GM10266 (cell line): ENCODE measurements at regions not wholly inside any gene's neighbourhood (a gene's known extent, or its start where the extent isn't known, plus 50 kb on each side); places are given as distances from the start of the nearest gene placed in this dataset.

Source experiments
- DNase-seq: peaks from one replicate; pipeline ENCODE4 v3.0.0; 2012; ENCODE audit errors: extremely low spot score
- TF ChIP-seq, protein P1 (sequence below): IDR thresholded peaks from 2 replicates; pipeline ENCODE4 v1.5.1; 2012; ENCODE audit warnings: mild to moderate bottlenecking, low read depth; ENCODE audit not compliant: control insufficient read depth, insufficient read depth; ENCODE audit errors: missing control alignments

GRCh38 chr12:83471341-83471740 lies 784.6 kb downstream of the TMTC2 start:
- no peak for DNase-seq
- TF ChIP-seq, protein P1, sequence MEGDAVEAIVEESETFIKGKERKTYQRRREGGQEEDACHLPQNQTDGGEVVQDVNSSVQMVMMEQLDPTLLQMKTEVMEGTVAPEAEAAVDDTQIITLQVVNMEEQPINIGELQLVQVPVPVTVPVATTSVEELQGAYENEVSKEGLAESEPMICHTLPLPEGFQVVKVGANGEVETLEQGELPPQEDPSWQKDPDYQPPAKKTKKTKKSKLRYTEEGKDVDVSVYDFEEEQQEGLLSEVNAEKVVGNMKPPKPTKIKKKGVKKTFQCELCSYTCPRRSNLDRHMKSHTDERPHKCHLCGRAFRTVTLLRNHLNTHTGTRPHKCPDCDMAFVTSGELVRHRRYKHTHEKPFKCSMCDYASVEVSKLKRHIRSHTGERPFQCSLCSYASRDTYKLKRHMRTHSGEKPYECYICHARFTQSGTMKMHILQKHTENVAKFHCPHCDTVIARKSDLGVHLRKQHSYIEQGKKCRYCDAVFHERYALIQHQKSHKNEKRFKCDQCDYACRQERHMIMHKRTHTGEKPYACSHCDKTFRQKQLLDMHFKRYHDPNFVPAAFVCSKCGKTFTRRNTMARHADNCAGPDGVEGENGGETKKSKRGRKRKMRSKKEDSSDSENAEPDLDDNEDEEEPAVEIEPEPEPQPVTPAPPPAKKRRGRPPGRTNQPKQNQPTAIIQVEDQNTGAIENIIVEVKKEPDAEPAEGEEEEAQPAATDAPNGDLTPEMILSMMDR = no peak

GRCh38 chr12:83470749-83471148 lies 784.0 kb downstream of the TMTC2 start:
- TF ChIP-seq, protein P1 = no peak
- DNase-seq = no peak

DNA sequence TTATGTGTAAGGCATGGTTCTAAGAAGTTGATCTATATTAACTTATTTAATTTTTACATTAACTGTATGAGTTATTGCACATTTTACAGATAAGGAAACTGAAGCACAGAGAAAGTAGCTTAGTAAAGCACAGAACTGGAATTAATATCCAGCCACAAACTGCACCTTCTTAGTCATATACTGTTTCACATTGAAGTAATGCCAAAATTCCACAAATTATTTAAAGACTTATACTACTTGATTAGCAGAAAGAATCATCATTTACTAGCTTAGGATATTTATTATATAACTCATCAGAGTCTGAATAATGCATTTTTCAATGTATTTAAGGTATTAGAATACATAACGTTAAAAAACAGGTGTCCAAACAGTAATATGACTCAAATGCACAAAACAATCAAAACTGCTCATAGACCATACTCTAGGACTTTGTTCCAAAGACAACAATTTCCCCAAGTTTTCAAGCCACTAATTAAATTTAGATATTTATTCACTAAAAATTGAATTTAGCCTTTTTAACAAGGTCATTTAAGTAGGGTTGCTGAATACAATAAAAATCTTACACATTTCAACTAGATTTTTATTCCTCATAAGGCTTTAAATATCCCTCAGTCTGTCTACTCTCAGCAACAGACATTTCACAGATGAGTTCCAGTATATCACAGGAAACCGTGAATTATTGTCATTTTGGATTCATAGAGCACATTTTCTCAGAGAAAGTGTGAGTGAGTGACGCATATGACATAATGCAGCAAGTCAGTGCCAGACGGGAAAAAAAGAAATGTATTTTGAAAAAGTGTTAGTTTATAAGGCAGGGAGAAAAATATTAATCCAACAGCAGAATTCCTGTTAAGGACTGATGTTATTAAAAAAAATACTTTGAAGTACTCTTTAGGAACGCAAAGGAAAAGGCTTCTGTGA lies 782.5 kb downstream of the TMTC2 start:
- TF ChIP-seq, protein P1 = no peak
- DNase-seq = no peak

- no peak for DNase-seq
- TF ChIP-seq, protein P1 = no peak
These were observed 778.9 kb downstream of the TMTC2 start for GRCh38 chr12:83465632-83466031.

- no peak for DNase-seq
- TF ChIP-seq, protein P1 = no peak
These were observed 775.7 kb downstream of the TMTC2 start for GRCh38 chr12:83462419-83462818.

DNA sequence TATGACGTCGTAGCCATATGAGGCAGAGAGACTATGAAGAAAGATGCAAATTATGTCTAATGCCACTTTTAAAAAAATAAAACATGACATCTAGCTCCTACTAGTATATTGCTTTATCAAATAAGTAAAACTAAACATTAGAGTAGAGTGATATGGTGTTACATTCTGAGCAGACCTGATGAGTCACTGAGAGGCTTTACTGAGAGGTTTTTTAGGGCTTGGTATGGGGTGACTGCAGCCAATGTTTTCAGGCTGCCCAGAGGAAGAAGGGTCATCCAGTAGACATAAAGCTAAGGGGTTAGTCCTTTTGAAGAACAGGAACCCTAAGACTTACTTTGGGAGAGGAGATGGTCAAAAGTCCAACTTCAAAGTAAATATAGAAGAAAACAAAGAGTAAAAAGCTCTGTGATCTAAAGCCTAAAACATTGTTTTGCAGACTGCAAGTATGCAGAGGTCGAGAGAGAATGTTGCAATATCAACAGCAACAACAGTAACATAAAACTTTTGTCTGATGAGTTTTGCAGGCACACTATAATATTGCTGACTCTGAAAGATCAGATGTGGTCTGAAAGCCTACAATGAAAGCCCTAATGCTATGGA lies 774.7 kb downstream of the TMTC2 start:
- TF ChIP-seq, protein P1 = no peak

GRCh38 chr12:83451189-83451588 lies 764.5 kb downstream of the TMTC2 start:
- TF ChIP-seq, protein P1 = no peak
- DNase-seq = no peak

More for the DNA sequence above, 774.7 kb downstream of the TMTC2 start:
- DNase-seq = no peak
